ENCODE measurements at regions not wholly inside any gene's neighbourhood (a gene's known extent, or its start where the extent isn't known, plus 50 kb on each side); places are given as distances from the start of the nearest gene placed in this dataset.

- Histone ChIP-seq H3F3A (ENCODE audit: low read length, unreplicated experiment) (no peaks in the 10 kb centered on the region), H3K4me3 (ENCODE audit: low read length) (no peak overlapping the region), H4K20me1 (ENCODE audit: low read length) (no peaks in the 10 kb centered on the region), H3K27me3 (ENCODE audit: low read length) (no peaks in the 10 kb centered on the region), H3K9me2 (replicated peaks; ENCODE audit: low read length) (no peaks in the 10 kb centered on the region), H3K79me2 (ENCODE audit: low read length) (no peaks in the 10 kb centered on the region), H3K9me3 (ENCODE audit: low read length) (peaks cover 16% of the 10 kb centered on the region), H3K36me3 (ENCODE audit: low read depth, low read length) (no peaks in the 10 kb centered on the region), H3K4me1 (ENCODE audit: insufficient read depth, low read length) (no peaks in the 10 kb centered on the region), H3K4me2 (ENCODE audit: low read length) (no peak overlapping the region), H3K27ac (ENCODE audit: low read length) (no peak overlapping the region), H3K9ac (ENCODE audit: low read length) (no peak overlapping the region), H2AFZ (ENCODE audit: low read length) (no peak overlapping the region)
- no TSS peak for BruUV-seq (replicated peaks)
- POLR2A ChIA-PET (ENCODE audit: unreplicated experiment): no interaction called here
- TF ChIP-seq EZH2 (IDR thresholded peaks at IDR 0.05; ENCODE audit: low read length, unreplicated experiment): no peak
- no peak for ATAC-seq
- CTCF ChIA-PET: no interaction called here
- intact Hi-C loops (cut with micrococcal nuclease): no loop called here
- no peak for DNase-seq
Measured at GRCh38 chr20:60963146-60963545, 288.9 kb upstream of the CDH4 start.

- intact Hi-C loops (cut with micrococcal nuclease): no loop called here
- H3K27ac ChIP-seq (ENCODE audit: low read length): no peak overlapping the region
- CTCF ChIA-PET: no interaction called here
Measured at GRCh38 chr20:60964911-60965310, 287.1 kb upstream of the CDH4 start.

GRCh38 chr20:60966031-60966430 is 286.0 kb upstream of the CDH4 start:
- no peaks in the 10 kb centered on the region for H3K9me2 ChIP-seq (replicated peaks; ENCODE audit: low read length)
- TF ChIP-seq CTCF (conservative IDR thresholded peaks at IDR 0.05; ENCODE audit: low read depth, low read length) (no peak), EZH2 (IDR thresholded peaks at IDR 0.05; ENCODE audit: low read length, unreplicated experiment) (no peak), EZH2phosphoT487 (IDR thresholded peaks at IDR 0.05; ENCODE audit: borderline replicate concordance, low read length) (no peak)

More at GRCh38 chr20:60964911-60965310, 287.1 kb upstream of the CDH4 start:
- H2AFZ ChIP-seq (ENCODE audit: low read length): no peak overlapping the region
- H3K4me3 ChIP-seq (ENCODE audit: low read length): no peak overlapping the region
- H3K79me2 ChIP-seq (ENCODE audit: low read length): no peaks in the 10 kb centered on the region
- POLR2A ChIA-PET (ENCODE audit: unreplicated experiment): no interaction called here
- H3K9ac ChIP-seq (ENCODE audit: low read length): no peak overlapping the region
- no peak for TF ChIP-seq EZH2phosphoT487 (IDR thresholded peaks at IDR 0.05; ENCODE audit: borderline replicate concordance, low read length)
- TF ChIP-seq EZH2 (IDR thresholded peaks at IDR 0.05; ENCODE audit: low read length, unreplicated experiment): no peak
- no peak for TF ChIP-seq CTCF (conservative IDR thresholded peaks at IDR 0.05; ENCODE audit: low read depth, low read length)
- peaks cover 6% of the 10 kb centered on the region; the same call in 1 of the 2 replicates for H3K9me3 ChIP-seq (ENCODE audit: low read length)
- H3K9me2 ChIP-seq (replicated peaks; ENCODE audit: low read length): no peaks in the 10 kb centered on the region
- DNase-seq (no peak), ATAC-seq (no peak)
- H3K4me2 ChIP-seq (ENCODE audit: low read length): no peak overlapping the region
- H3K36me3 ChIP-seq (ENCODE audit: low read depth, low read length): no peaks in the 10 kb centered on the region
- no peaks in the 10 kb centered on the region for H3K27me3 ChIP-seq (ENCODE audit: low read length)
- no peaks in the 10 kb centered on the region for H3F3A ChIP-seq (ENCODE audit: low read length, unreplicated experiment)
- H4K20me1 ChIP-seq (ENCODE audit: low read length): no peaks in the 10 kb centered on the region
- H3K4me1 ChIP-seq (ENCODE audit: insufficient read depth, low read length): no peaks in the 10 kb centered on the region
- no TSS peak for BruUV-seq (replicated peaks)

More at GRCh38 chr20:60966031-60966430, 286.0 kb upstream of the CDH4 start:
- no peaks in the 10 kb centered on the region for H3F3A ChIP-seq (ENCODE audit: low read length, unreplicated experiment)
- no peak overlapping the region for H3K27ac ChIP-seq (ENCODE audit: low read length)
- ChIA-PET POLR2A (ENCODE audit: unreplicated experiment) (no interaction called here), CTCF (no interaction called here)
- no peaks in the 10 kb centered on the region for H3K79me2 ChIP-seq (ENCODE audit: low read length)
- no peak overlapping the region for H3K4me2 ChIP-seq (ENCODE audit: low read length)
- H4K20me1 ChIP-seq (ENCODE audit: low read length): no peaks in the 10 kb centered on the region
- H3K4me3 ChIP-seq (ENCODE audit: low read length): no peak overlapping the region
- peaks cover 9% of the 10 kb centered on the region; the same call in 1 of the 2 replicates for H3K9me3 ChIP-seq (ENCODE audit: low read length)
- H3K9ac ChIP-seq (ENCODE audit: low read length): no peak overlapping the region
- DNase-seq (no peak), ATAC-seq (no peak)
- H3K4me1 ChIP-seq (ENCODE audit: insufficient read depth, low read length): no peaks in the 10 kb centered on the region
- no TSS peak for BruUV-seq (replicated peaks)
- intact Hi-C loops (cut with micrococcal nuclease): no loop called here
- H2AFZ ChIP-seq (ENCODE audit: low read length): no peak overlapping the region
- no peaks in the 10 kb centered on the region for H3K27me3 ChIP-seq (ENCODE audit: low read length)
- H3K36me3 ChIP-seq (ENCODE audit: low read depth, low read length): no peaks in the 10 kb centered on the region
